ENCODE measurements at regions not wholly inside any gene's neighbourhood (a gene's known extent, or its start where the extent isn't known, plus 50 kb on each side); places are given as distances from the start of the nearest gene placed in this dataset.

GRCh38 chr20:4350096-4350495, 101.0 kb upstream of the ADRA1D start:
- WGBS (ENCODE audit: insufficient coverage, insufficient replicate concordance, low lambda C conversion rate, missing lambda C conversion rate) = 0% methylated on average over 1 of the region's 1 CpG
- intact Hi-C loops (cut with micrococcal nuclease; ENCODE audit: unreplicated experiment) = no loop called here
- Histone ChIP-seq H3K36me3 (ENCODE audit: control insufficient read depth in 2 of 2, insufficient read depth in 2 of 2, low read length in 1 of 2) (no peaks in the 10 kb centered on the region), H4K20me1 (ENCODE audit: control insufficient read depth, insufficient read depth) (no peaks in the 10 kb centered on the region), H3K4me2 (ENCODE audit: control insufficient read depth, insufficient read depth) (no peak overlapping the region), H3K27ac (ENCODE audit: control insufficient read depth, insufficient read depth) (no peak overlapping the region), H3K4me3 (no peak overlapping the region), H3K9ac (ENCODE audit: control insufficient read depth, insufficient read depth, low read length) (no peak overlapping the region), H2AFZ (ENCODE audit: control insufficient read depth, low read depth, low read length) (no peak overlapping the region), H3K4me1 (ENCODE audit: control insufficient read depth, insufficient read depth, low read length) (no peaks in the 10 kb centered on the region), H3K9me3 (replicated peaks; ENCODE audit: control insufficient read depth, insufficient read depth, low read length) (no peaks in the 10 kb centered on the region), H3K79me2 (ENCODE audit: control insufficient read depth, insufficient read depth, low read length) (no peaks in the 10 kb centered on the region), H3K27me3 (replicated peaks in 1 of 2; ENCODE audit: control insufficient read depth in 2 of 2, insufficient read depth in 2 of 2, low read length in 1 of 2) (no peaks in the 10 kb centered on the region; a peak in 1 of 4 replicates)
- DNase-seq (ENCODE audit: low read depth, low spot score) = no peak
- FAIRE-seq = no peak
- no peak for ATAC-seq
- ChIA-PET SMC1A (ENCODE audit: uncharacterized antibody, unreplicated experiment) (no interaction called here), RAD21 (ENCODE audit: unreplicated experiment) (no interaction called here), CTCF (interaction anchor here (1.1 kb wide), 1 partner anchor 639 kb away, joined by 3 read pairs; no protein-coding TSS in a partner anchor), POLR2A (no interaction called here)
- BruUV-seq (replicated peaks) = no TSS peak
- in situ Hi-C loops (cut with MboI) = no loop called here
- no peak for TF ChIP-seq SIN3A (IDR thresholded peaks at IDR 0.05; ENCODE audit: low read depth, low read length)
- TF ChIP-seq HDGF (IDR thresholded peaks at IDR 0.05) = no peak
- no peak for TF ChIP-seq NRF1 (conservative IDR thresholded peaks at IDR 0.05; ENCODE audit: low read depth, low read length)

- no peaks in the 10 kb centered on the region; a peak in 1 of 4 replicates for H3K27me3 ChIP-seq (replicated peaks in 1 of 2; ENCODE audit: control insufficient read depth in 2 of 2, insufficient read depth in 2 of 2, low read length in 1 of 2)
- no peaks in the 10 kb centered on the region for H3K36me3 ChIP-seq (ENCODE audit: control insufficient read depth in 2 of 2, insufficient read depth in 2 of 2, low read length in 1 of 2)
- ATAC-seq (no peak), DNase-seq (ENCODE audit: low read depth, low spot score) (no peak), FAIRE-seq (no peak)
- no peak overlapping the region for H3K4me2 ChIP-seq (ENCODE audit: control insufficient read depth, insufficient read depth)
- ChIA-PET POLR2A (no interaction called here), CTCF (no interaction called here), SMC1A (ENCODE audit: uncharacterized antibody, unreplicated experiment) (no interaction called here), RAD21 (ENCODE audit: unreplicated experiment) (no interaction called here)
- no TSS peak for BruUV-seq (replicated peaks)
- no peaks in the 10 kb centered on the region for H4K20me1 ChIP-seq (ENCODE audit: control insufficient read depth, insufficient read depth)
- H3K79me2 ChIP-seq (ENCODE audit: control insufficient read depth, insufficient read depth, low read length) = no peaks in the 10 kb centered on the region
- in situ Hi-C loops (cut with MboI) (no loop called here), intact Hi-C loops (cut with micrococcal nuclease; ENCODE audit: unreplicated experiment) (no loop called here)
- H3K9ac ChIP-seq (ENCODE audit: control insufficient read depth, insufficient read depth, low read length) = no peak overlapping the region
- no peak overlapping the region for H3K27ac ChIP-seq (ENCODE audit: control insufficient read depth, insufficient read depth)
- no peaks in the 10 kb centered on the region for H3K9me3 ChIP-seq (replicated peaks; ENCODE audit: control insufficient read depth, insufficient read depth, low read length)
- H3K4me3 ChIP-seq = no peak overlapping the region
- no peak for TF ChIP-seq NR2C2 (IDR thresholded peaks at IDR 0.05; ENCODE audit: borderline replicate concordance, control insufficient read depth, insufficient read length, low read depth)
- TF ChIP-seq HCFC1 (IDR thresholded peaks at IDR 0.05; ENCODE audit: low read length) = no peak
- TF ChIP-seq ATF7 (IDR thresholded peaks at IDR 0.05; ENCODE audit: low read depth) = no peak
- TF ChIP-seq SREBF2 (IDR thresholded peaks at IDR 0.05; ENCODE audit: low read length) = no peak
- no peak for TF ChIP-seq RB1 (IDR thresholded peaks at IDR 0.05; ENCODE audit: borderline replicate concordance)
- no peak for TF ChIP-seq EGR1 (IDR thresholded peaks at IDR 0.05; ENCODE audit: borderline replicate concordance in 1 of 2, low read depth in 2 of 2, low read length in 2 of 2)
- TF ChIP-seq MYB (IDR thresholded peaks at IDR 0.05; ENCODE audit: borderline replicate concordance, low read depth, low read length) = no peak
- TF ChIP-seq ZBTB11 (CRISPR knock-in tag; IDR thresholded peaks at IDR 0.05) = no peak
- 0% methylated on average over 2 of the region's 2 CpGs for WGBS (ENCODE audit: insufficient coverage, insufficient replicate concordance, low lambda C conversion rate, missing lambda C conversion rate)
- no peak overlapping the region for H2AFZ ChIP-seq (ENCODE audit: control insufficient read depth, low read depth, low read length)
- H3K4me1 ChIP-seq (ENCODE audit: control insufficient read depth, insufficient read depth, low read length) = no peaks in the 10 kb centered on the region
Observed at GRCh38 chr20:4344670-4345069, 95.6 kb upstream of the ADRA1D start.

Measured in GM12878 (cell line).